HCT116 (cell line): ENCODE measurements at regions not wholly inside any gene's neighbourhood (a gene's known extent, or its start where the extent isn't known, plus 50 kb on each side); places are given as distances from the start of the nearest gene placed in this dataset.

Source experiments
- ATAC-seq: fragments of 200-7000 bp; cut with Tn5 transposase; 2 replicates; pipeline ENCODE4 v1.9.1; 2020; ENCODE audit warnings: mild to moderate bottlenecking, moderate library complexity
- BruUV-seq: library from RNA; stranded (reverse); fragments of 400-500 nt; replicated peaks from 2 replicates; lab custom pipeline; 2021; lab: Mats Ljungman, UMichigan
- CTCF ChIA-PET: fragments of 300-600 bp; sonication (Branson Sonifier 250); formaldehyde crosslinking; loops from one replicate; lab custom pipeline; 2021; ENCODE audit warnings: antibody characterized with exemption; lab: Charles Lee
- POLR2A ChIA-PET: fragments of 300-600, 350-600 bp; sonication (Branson Sonifier 250); formaldehyde crosslinking; loops from one replicate; lab custom pipeline; 2021; ENCODE audit warnings: antibody characterized with exemption; lab: Charles Lee
- RAD21 ChIA-PET, 2 experiments: fragments of 300-600 bp; sonication (Branson Sonifier 250); formaldehyde crosslinking; loops; one replicate each; lab custom pipeline; 2023; ENCODE audit warnings: low total read pairs in 2 of 2; ENCODE audit not compliant: uncharacterized antibody in 2 of 2, unreplicated experiment in 2 of 2, low non-redundant PET in 1 of 2; lab: Charles Lee
- DNase-seq: peaks from one replicate; pipeline ENCODE4 v3.0.0-alpha.2; 2010; ENCODE audit warnings: low read depth, low spot score
- H2AFZ ChIP-seq: fragments of 200-600 bp; shearing (Covaris generic), sonication (generic); 2 replicates; pipeline ENCODE4 v1.6.1; 2017; ENCODE audit warnings: low read depth, mixed run types, mixed read lengths, antibody characterized with exemption, low read length; ENCODE audit not compliant: poor library complexity, severe bottlenecking
- H3K27ac ChIP-seq: 2 replicates; pipeline ENCODE4 v1.5.1; 2012; ENCODE audit warnings: low read depth, low read length
- H3K27me3 ChIP-seq: fragments of 200-600 bp; sonication (generic); 2 replicates; pipeline ENCODE4 v1.6.1; 2016; ENCODE audit warnings: mixed run types, low read length, mixed read lengths; ENCODE audit not compliant: insufficient read depth
- H3K36me3 ChIP-seq, 2 experiments: fragments of 200-500 bp in 1 of 2; fragments of 200-600 bp in 1 of 2; sonication (Bioruptor generic) in 1 of 2; sonication (generic) in 1 of 2; 2 replicates each; pipeline versions ENCODE4 v1.5.1 to v1.6.1; 2014 to 2016; ENCODE audit warnings: low read length in 2 of 2, inconsistent platforms in 1 of 2, mixed read lengths in 1 of 2, mixed run types in 1 of 2; ENCODE audit not compliant: insufficient read depth in 2 of 2, control insufficient read depth in 1 of 2
- H3K4me1 ChIP-seq, 2 experiments: fragments of 200-600 bp in 1 of 2; sonication (generic) in 1 of 2; 2 replicates each; pipeline versions ENCODE4 v1.5.1 to v1.6.1; 2012 to 2017; ENCODE audit warnings: low read length in 2 of 2, inconsistent platforms in 1 of 2, mild to moderate bottlenecking in 1 of 2, mixed read lengths in 1 of 2, mixed run types in 1 of 2, moderate library complexity in 1 of 2; ENCODE audit not compliant: insufficient read depth in 2 of 2, control insufficient read depth in 1 of 2
- H3K4me2 ChIP-seq: fragments of 200-600 bp; sonication (generic); 2 replicates; pipeline ENCODE4 v1.6.1; 2017; ENCODE audit warnings: mixed run types, low read length, mixed read lengths
- H3K4me3 ChIP-seq, 2 experiments: fragments of 200-600 bp in 1 of 2; sonication (generic) in 1 of 2; replicated peaks in 1 of 2; 2 replicates each; pipeline ENCODE4 v1.5.1; 2011 to 2016; ENCODE audit warnings: low read length in 2 of 2, control low read depth in 1 of 2, low read depth in 1 of 2, mild to moderate bottlenecking in 1 of 2, mixed read lengths in 1 of 2, mixed run types in 1 of 2
- H3K79me2 ChIP-seq: fragments of 200-600 bp; sonication (generic); 2 replicates; pipeline ENCODE4 v1.6.1; 2017; ENCODE audit warnings: mild to moderate bottlenecking, mixed run types, low read length, moderate library complexity, mixed read lengths; ENCODE audit not compliant: insufficient read depth
- H3K9ac ChIP-seq: fragments of 200-600 bp; sonication (generic); 2 replicates; pipeline ENCODE4 v1.6.1; 2016; ENCODE audit warnings: low read length, mixed read lengths
- H3K9me2 ChIP-seq: fragments of 200-600 bp; sonication (generic), shearing (Covaris generic); 2 replicates; pipeline ENCODE4 v1.6.1; 2017; ENCODE audit warnings: mixed run types, mild to moderate bottlenecking, moderate library complexity; ENCODE audit not compliant: insufficient read depth
- H3K9me3 ChIP-seq, 2 experiments: fragments of 200-500 bp in 1 of 2; fragments of 200-600 bp in 1 of 2; sonication (Bioruptor generic) in 1 of 2; sonication (generic) in 1 of 2; 2 replicates each; pipeline ENCODE4 v1.6.1; 2014 to 2017; ENCODE audit warnings: low read length in 2 of 2, mixed read lengths in 2 of 2, inconsistent platforms in 1 of 2, low read depth in 1 of 2, mild to moderate bottlenecking in 1 of 2, mixed run types in 1 of 2, moderate library complexity in 1 of 2; ENCODE audit not compliant: control insufficient read depth in 1 of 2, insufficient read depth in 1 of 2
- H4K20me1 ChIP-seq: fragments of 200-600 bp; sonication (generic), shearing (Covaris generic); 2 replicates; pipeline ENCODE4 v1.6.1; 2017; ENCODE audit warnings: mixed run types, mild to moderate bottlenecking, moderate library complexity; ENCODE audit not compliant: insufficient read depth
- ATF3 ChIP-seq: IDR thresholded peaks from 2 replicates; pipeline ENCODE4 v1.6.1; 2012
- CEBPB ChIP-seq: IDR thresholded peaks from 2 replicates; pipeline ENCODE4 v1.6.1; 2012; ENCODE audit warnings: low read depth
- EGR1 ChIP-seq: IDR thresholded peaks from 2 replicates; pipeline ENCODE4 v1.6.1; 2012; ENCODE audit warnings: low read depth
- EZH2phosphoT487 ChIP-seq: fragments of 200-600 bp; IDR thresholded peaks from 2 replicates; pipeline ENCODE4 v1.6.1; 2018; ENCODE audit warnings: antibody characterized with exemption, borderline replicate concordance
- FOSL1 ChIP-seq: IDR thresholded peaks from 2 replicates; pipeline ENCODE4 v1.6.1; 2012; ENCODE audit warnings: low read depth
- JUND ChIP-seq: IDR thresholded peaks from 2 replicates; pipeline ENCODE4 v1.6.1; 2012
- RAD21 ChIP-seq: IDR thresholded peaks from 2 replicates; pipeline ENCODE4 v1.6.1; 2012; ENCODE audit warnings: low read depth, mild to moderate bottlenecking
- SIN3A ChIP-seq: IDR thresholded peaks from 2 replicates; pipeline ENCODE4 v1.6.1; 2012; ENCODE audit warnings: low read depth
- SP1 ChIP-seq: IDR thresholded peaks from 2 replicates; pipeline ENCODE4 v1.6.1; 2012; ENCODE audit warnings: low read depth
- TCF7L2 ChIP-seq: IDR thresholded peaks from 2 replicates; pipeline ENCODE4 v1.7.0; 2011; ENCODE audit warnings: borderline replicate concordance, inconsistent platforms; ENCODE audit not compliant: insufficient read depth, insufficient read length; ENCODE audit errors: extremely low read depth
- ZFX ChIP-seq: fragments of 450-650 bp; IDR thresholded peaks from 2 replicates; pipeline ENCODE4 v1.6.1; 2017
- ZNF274 ChIP-seq: fragments of 200-500 bp; sonication (Bioruptor generic); IDR thresholded peaks from 2 replicates; pipeline ENCODE4 v1.6.1; 2014; ENCODE audit warnings: mild to moderate bottlenecking, low read depth, low read length, inconsistent platforms
- intact Hi-C: fragments of 100-400 bp; cut with micrococcal nuclease; formaldehyde crosslinking; loops from 2 replicates; pipeline ENCODE4 v1.10.0; 2022
- TF ChIP-seq, protein P1 (sequence below): IDR thresholded peaks from 2 replicates; pipeline ENCODE4 v1.6.1; 2012

DNA sequence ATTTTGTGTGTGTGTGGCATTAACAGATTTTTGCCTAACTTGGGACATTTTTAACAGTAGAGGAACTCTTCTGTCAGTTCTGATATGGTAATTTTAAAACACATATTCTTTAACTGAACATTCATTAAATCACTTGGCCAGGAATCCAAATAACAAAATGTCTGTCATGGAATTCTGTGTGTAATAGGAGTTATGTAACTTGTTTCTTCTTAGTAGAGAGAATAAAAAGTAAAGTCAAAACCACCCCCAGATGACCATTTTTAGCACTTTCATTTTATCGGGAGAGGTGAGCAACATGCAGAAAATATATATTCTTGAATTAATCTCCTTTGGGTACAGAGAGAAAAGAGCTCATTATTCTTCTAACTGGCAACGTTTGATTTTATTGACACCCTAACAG lies 1740.3 kb downstream of the STIM2 start:
- RAD21 ChIA-PET = no interaction called here
- H3K4me1 ChIP-seq = no peaks in the 10 kb centered on the region
- no peak overlapping the region for H3K27ac ChIP-seq
- ATAC-seq (no peak), DNase-seq (no peak)
- H3K36me3 ChIP-seq = no peaks in the 10 kb centered on the region
- H3K4me2 ChIP-seq = no peak overlapping the region
- intact Hi-C loops = no loop called here
- POLR2A ChIA-PET = no interaction called here
- no peaks in the 10 kb centered on the region for H3K27me3 ChIP-seq
- H3K9ac ChIP-seq = no peak overlapping the region
- H3K9me2 ChIP-seq = no peaks in the 10 kb centered on the region
- TF ChIP-seq RAD21 = no peak
- no peak for TF ChIP-seq EZH2phosphoT487
- TF ChIP-seq SIN3A = no peak
- no peak for TF ChIP-seq JUND
- TF ChIP-seq TCF7L2 = no peak
- no peak for TF ChIP-seq FOSL1
- TF ChIP-seq ZFX = no peak
- TF ChIP-seq SP1 = no peak
- CTCF ChIA-PET = no interaction called here
- H2AFZ ChIP-seq = no peak overlapping the region
- H3K79me2 ChIP-seq = no peaks in the 10 kb centered on the region
- BruUV-seq = no TSS peak
- no peak overlapping the region for H3K4me3 ChIP-seq
- no peaks in the 10 kb centered on the region for H4K20me1 ChIP-seq
- H3K9me3 ChIP-seq = no peaks in the 10 kb centered on the region

DNA sequence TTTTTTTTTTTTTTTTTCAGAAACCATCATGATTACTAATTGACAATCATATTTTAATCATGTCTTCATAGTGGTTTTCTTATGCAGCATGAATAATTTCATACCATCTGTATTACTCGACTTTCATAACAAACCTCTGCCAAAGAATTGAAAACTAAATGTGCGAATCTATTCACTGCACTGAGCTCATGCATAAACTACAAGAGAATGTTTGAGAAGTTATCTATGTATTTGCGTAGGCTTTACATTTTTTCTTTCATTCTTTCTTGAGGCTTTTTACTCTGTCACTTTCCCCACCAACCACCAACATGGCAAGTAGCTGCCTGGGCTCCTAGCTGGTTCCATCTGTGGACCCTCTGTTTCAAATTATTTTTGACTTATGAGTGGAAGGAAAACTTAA lies 1761.0 kb downstream of the STIM2 start:
- Histone ChIP-seq H3K4me3 (no peak overlapping the region), H3K79me2 (no peaks in the 10 kb centered on the region)
- TF ChIP-seq ZNF274 = no peak
- TF ChIP-seq EGR1 = no peak
- no peak for TF ChIP-seq EZH2phosphoT487
- no peak for TF ChIP-seq ATF3
- no peak for TF ChIP-seq CEBPB
- TF ChIP-seq SP1 = no peak
- TF ChIP-seq, protein P1, sequence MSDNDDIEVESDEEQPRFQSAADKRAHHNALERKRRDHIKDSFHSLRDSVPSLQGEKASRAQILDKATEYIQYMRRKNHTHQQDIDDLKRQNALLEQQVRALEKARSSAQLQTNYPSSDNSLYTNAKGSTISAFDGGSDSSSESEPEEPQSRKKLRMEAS = no peak
- TF ChIP-seq, all 23 proteins: peak for 0
- CTCF ChIA-PET = no interaction called here
- no TSS peak for BruUV-seq
- ATAC-seq (no peak), DNase-seq (no peak)
- POLR2A ChIA-PET = no interaction called here
- H3K4me2 ChIP-seq = no peak overlapping the region
- H3K27me3 ChIP-seq = no peaks in the 10 kb centered on the region
- RAD21 ChIA-PET = no interaction called here
- H3K9me2 ChIP-seq = no peaks in the 10 kb centered on the region
- H2AFZ ChIP-seq = no peak overlapping the region
- no peaks in the 10 kb centered on the region for H3K36me3 ChIP-seq
- no peaks in the 10 kb centered on the region for H3K4me1 ChIP-seq
- no peak overlapping the region for H3K9ac ChIP-seq
- intact Hi-C loops = no loop called here
- no peaks in the 10 kb centered on the region for H3K9me3 ChIP-seq
- H4K20me1 ChIP-seq = no peaks in the 10 kb centered on the region
- no peak overlapping the region for H3K27ac ChIP-seq
